A673 (cell line): ENCODE measurements at regions not wholly inside any gene's neighbourhood (a gene's known extent, or its start where the extent isn't known, plus 50 kb on each side); places are given as distances from the start of the nearest gene placed in this dataset.

Experiments used
- EZH2 ChIP-seq: fragments of 200-600 bp; sonication (generic); IDR thresholded peaks from 2 replicates; pipeline ENCODE4 v1.6.1; 2017; ENCODE audit warnings: borderline replicate concordance, low read depth, mild to moderate bottlenecking, mixed read lengths, antibody characterized with exemption, low read length; ENCODE audit not compliant: poor library complexity, severe bottlenecking
- TF ChIP-seq, protein P1 (sequence below): fragments of 300-800, 200-600 bp; sonication (generic); conservative IDR thresholded peaks from 2 replicates; pipeline ENCODE4 v1.5.1; 2017; ENCODE audit warnings: low read depth, mild to moderate bottlenecking, antibody characterized with exemption, low read length, moderate library complexity, mixed read lengths

DNA sequence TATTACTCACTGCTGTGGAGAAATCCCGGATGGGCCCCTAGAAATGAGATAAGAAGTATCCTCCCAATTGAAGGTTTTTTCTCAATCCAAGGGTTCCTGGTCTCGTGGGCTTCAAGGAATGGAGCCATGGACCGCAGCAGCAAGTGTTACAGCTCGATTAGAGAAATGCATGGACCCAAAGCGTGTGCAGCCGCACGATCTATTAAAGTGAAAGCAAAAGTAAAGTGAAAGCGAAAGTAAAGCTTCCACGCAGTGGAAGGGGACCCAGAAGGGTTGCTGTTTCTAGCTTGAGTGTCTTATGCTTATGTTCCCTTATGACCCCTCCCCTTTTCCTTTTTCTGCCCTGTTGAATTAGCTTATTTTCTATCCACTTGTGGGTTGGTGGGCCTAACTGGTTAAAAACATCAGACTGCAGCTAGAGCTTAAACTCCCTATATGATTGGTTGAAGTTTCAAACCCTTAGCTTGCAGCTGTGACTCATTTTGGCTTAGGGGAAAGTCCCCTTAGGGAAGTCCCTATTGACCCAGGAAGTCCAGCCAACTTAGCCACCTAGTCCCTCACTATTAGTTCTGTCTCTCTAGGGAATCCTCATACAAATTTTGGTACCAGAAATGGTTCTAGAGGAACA, 1111.8 kb downstream of the TAF11L14 start:
- TF ChIP-seq, protein P1, sequence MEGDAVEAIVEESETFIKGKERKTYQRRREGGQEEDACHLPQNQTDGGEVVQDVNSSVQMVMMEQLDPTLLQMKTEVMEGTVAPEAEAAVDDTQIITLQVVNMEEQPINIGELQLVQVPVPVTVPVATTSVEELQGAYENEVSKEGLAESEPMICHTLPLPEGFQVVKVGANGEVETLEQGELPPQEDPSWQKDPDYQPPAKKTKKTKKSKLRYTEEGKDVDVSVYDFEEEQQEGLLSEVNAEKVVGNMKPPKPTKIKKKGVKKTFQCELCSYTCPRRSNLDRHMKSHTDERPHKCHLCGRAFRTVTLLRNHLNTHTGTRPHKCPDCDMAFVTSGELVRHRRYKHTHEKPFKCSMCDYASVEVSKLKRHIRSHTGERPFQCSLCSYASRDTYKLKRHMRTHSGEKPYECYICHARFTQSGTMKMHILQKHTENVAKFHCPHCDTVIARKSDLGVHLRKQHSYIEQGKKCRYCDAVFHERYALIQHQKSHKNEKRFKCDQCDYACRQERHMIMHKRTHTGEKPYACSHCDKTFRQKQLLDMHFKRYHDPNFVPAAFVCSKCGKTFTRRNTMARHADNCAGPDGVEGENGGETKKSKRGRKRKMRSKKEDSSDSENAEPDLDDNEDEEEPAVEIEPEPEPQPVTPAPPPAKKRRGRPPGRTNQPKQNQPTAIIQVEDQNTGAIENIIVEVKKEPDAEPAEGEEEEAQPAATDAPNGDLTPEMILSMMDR, result no peak
- no peak for TF ChIP-seq EZH2
